GM18861 (cell line): ENCODE measurements at regions not wholly inside any gene's neighbourhood (a gene's known extent, or its start where the extent isn't known, plus 50 kb on each side); places are given as distances from the start of the nearest gene placed in this dataset.
"Not testable (repeated sequence)": the region's sequence is repeated elsewhere in the genome, so short reads cannot be mapped to it uniquely, and the experiment has no call there.

Source experiments
- ATAC-seq: cut with Tn5 transposase; IDR thresholded peaks from one replicate; pipeline ENCODE4 v1.9.1; 2021; ENCODE audit not compliant: unreplicated experiment

DNA sequence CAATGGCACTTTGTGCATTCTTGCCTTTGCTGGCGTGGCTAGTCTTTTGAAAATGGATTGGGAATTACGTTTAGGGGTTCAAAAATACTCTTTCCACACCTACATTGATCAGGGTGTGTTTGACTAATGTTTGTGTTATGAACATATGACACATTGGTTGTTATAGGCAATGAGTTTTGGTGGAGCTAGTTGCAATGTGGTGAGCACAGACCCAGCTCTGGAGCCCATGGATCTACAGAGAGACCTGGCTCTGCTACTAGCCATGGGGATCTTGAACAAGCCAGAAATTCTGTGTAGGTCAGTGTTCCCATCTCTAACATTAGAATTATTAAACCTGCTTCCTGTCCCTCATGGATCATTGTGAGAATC is 222.4 kb upstream of the UBL3 start:
- no peak for ATAC-seq

DNA sequence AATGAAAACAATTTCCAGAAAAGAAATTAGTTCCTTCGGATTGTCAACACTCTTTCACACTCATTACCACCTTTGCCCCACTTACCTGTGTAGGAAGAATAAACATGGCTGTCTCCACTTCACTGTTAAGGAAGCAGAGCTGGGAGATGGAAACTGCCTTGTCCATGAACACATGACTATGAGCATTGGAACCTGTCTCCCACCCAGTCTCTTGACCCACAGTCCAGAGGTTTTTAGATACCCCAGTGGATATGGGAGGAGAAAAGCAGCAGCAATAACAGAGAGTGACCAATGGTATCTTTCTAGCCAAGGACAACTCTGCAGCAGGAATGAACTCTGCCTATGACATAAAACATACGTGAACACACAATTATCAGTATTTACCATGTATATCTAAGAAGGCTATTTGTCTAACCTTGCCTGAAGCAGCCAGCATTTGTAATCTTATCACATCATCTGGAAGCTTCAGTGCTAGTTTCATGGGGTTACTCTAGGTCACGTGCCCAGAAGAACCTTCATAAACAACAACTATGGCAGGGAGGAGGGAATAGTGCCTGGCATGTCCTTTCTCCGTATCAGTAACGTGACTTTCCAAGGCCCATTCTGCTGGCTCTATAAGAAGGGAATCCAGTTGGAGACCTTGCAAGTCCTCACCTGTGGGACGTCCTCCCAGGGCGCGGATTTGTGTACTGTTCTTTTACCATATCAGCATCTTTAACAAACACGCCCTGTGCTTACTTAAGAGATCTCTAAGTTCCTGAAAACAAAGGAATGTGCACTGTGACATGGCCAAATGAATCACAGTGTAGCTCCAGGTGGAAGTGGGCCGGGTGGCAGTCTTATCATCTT is 221.8 kb upstream of the UBL3 start:
- no peak for ATAC-seq

DNA sequence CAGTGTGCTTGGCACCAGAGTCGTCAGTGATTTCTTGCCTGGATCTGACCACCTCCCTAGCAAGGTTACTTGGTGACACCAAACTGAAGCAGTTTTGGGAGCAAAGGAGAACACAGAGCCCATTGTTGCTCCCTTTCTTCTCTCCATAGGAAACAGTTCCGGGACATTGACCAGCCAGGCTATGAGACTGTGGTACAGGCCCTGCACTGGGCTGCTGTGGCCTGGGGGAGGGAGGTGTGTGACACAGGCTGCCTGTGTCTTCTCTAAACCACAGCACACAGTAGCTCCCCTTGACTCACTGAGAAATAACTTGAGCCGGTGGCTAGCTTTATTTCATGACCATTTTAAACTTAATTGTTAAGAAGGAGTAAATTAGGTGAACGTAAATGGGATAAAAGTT is 214.8 kb upstream of the UBL3 start:
- ATAC-seq: no peak

DNA sequence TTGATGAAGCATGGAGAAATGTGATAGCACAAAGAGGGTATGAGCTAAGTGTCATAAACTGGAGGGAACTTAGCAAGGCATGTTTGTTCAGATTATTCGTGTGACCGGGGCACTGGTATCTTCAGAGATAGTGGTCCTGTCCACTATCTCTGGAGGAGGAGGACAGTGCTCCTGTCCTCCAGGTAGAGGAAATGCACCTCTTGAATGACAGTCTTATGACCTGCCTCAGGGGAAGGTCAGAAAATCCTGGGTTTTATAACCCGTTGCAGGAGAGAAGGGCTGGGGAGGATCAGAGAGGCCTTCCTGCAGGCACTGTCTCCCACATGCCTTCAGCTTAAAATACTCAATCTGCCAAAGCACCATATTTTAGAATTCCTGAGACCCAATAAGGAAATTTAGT is 213.5 kb upstream of the UBL3 start:
- no peak for ATAC-seq

DNA sequence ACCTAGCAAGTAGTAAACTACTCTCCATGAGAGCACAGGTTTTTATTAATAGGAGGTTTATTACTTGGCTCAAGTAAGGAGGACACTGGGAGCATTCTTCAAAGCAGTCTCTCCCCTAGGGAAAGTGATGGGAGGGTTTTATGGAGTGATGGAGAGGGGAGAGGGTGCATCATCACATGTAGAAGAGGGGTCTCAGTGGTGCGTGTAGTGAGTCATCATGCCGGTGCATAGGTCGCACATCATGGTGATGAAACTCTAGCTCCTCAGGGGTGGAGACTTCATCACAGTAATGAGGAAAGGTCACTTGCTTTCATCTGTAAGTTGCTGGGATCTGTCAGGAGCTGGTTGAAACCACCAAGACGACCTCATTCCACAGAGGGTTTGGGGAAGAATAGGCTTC is 210.8 kb upstream of the UBL3 start:
- no peak for ATAC-seq

DNA sequence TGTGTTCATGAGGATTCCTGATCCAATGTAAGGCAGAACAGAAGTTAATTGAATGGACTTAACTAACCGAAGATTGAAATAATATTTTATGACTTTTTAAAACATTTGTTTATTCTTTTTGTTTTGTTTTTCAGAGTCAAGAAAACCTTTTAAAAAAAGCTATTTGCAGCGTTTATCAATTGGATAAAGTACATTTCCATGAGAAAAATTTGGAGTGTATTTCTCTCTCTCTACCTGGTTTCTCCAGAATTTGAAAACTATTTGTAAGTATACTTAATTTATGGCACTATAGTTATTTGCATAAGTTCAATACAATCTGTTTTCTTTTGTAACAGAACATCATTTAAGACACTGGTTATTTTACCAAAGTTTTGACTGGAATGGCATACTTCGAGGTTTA is 208.0 kb upstream of the UBL3 start:
- ATAC-seq: no peak

DNA sequence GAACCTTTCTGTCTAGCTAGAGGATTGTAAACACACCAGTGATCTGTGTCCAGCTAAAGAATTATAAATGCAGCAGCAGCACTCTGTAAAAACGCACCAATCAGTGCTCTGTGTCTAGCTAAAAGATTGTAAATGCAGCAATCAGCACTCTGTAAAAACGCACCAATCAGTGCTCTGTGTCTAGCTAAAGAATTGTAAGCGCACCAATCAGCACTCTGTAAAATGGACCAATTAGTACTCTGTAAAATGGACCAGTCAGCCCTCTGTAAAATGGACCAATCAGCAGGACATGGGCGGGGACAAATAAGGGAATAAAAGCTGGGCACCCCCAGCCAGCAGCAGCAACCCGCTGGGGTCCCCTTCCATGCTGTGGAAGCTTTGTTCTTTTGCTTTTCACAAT is 204.1 kb upstream of the UBL3 start:
- ATAC-seq: not testable (repeated sequence)

DNA sequence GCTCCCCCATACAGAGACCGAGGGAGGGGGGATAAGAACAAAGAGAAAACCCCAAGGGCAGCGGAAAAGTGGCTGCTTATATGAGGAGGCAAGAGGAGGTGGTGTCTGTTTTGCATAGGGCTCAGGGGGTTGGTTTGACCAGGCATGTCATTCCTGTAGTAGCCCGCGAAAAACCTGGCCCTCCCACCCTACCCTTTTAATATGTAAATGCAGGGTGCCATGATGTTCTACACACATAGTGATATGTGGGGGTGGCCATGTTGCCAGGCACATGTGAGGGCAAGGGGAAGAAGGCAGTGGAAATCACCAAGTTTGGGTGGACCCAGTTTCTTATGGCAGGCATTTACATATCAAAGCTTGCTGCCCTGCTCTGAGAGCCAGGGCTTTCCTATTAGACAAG is 203.5 kb upstream of the UBL3 start:
- no peak for ATAC-seq

DNA sequence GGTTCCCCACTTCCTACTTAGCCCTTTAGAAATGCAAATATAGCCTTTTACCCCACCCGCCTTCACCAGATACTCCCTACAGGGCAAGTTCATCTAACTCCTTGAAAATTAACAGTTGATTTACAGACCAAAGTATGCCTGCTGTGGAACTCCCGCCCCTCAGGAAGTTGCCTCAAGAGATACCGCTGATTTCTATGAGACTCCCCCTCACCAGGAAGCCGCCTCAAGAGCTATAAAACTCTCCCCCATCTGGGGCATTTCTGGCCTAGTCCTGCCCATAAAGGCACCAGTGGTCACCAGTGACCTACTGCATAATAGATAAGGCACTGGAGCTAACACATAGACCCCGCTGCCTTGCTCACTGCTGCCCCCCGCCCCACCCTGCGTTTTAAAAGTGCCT is 201.7 kb upstream of the UBL3 start:
- ATAC-seq: no peak

DNA sequence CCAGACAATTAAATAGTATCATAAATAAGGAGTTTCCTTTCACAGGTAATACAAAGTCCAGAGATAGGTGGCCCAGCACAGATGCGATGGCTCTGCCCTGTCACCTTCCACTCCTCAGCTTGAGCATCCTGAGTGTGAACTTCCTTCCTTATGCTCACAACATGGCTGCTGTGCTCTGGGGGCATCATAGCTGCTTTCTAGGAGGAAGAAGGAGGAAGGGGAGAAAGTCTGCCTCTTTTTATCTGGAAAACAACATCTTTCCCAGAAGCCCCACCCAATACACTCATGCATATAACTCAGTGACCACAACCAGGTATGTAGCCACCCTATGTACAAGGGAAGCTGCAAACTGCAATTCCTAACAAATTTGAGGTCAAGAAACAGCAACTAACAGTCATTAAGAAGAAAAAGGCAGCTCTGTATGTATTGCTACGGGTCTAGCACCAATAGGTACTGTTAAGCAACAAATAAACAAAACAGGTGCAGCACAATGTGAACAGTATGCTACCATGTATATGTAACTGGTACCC is 201.2 kb upstream of the UBL3 start:
- ATAC-seq: no peak

DNA sequence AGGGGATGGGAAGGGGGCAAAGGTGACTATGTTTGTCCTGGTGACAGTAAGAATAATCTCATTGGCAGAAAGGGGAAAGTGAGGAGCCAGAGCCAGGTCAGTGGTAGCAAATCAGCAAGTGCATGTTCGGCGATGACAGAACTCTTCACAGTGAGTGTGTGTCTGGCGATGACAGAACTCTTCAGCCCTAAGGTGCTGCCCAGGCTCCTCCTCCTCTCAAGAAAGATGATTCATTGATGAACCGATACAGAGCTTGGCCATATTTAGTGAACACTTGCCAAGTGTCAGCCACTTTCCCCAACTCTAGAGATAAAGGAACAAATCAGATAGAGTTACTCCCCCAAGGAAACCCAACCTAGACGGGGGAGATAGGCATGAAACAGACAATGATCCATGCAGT is 199.3 kb upstream of the UBL3 start:
- ATAC-seq: no peak

DNA sequence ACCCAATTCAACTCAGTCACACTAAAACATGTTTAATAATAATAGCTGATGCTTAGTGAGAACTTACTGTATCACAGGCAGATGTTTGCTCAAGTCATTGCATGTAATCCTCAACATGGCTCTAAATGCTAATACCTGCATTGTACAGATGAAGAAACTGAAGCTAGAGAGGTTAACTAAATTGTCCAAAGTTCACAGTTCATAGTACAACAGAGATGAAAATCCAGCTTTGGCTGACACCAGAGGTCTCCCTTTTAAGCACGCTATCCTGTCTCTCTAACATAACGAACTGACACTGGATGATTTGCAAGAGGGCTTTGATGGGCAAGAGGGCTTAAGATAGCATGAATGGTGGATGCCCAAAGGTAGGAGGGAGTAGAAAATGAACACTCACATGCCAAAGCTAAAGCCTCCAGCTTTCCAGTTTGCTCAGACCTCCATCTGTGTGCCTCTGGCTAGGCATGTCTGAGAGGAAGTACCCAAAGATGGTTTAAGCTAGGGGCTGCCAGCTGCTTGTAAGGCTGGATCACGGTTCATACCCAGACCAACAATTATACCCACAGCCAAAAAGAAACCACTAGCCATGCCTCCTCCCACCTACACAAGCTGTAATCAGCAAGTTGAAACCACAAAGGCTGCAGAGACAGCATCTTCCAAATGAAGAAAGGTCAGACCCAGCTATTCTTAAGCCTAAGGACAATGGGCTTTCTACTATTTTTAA is 196.9 kb upstream of the UBL3 start:
- ATAC-seq: no peak

DNA sequence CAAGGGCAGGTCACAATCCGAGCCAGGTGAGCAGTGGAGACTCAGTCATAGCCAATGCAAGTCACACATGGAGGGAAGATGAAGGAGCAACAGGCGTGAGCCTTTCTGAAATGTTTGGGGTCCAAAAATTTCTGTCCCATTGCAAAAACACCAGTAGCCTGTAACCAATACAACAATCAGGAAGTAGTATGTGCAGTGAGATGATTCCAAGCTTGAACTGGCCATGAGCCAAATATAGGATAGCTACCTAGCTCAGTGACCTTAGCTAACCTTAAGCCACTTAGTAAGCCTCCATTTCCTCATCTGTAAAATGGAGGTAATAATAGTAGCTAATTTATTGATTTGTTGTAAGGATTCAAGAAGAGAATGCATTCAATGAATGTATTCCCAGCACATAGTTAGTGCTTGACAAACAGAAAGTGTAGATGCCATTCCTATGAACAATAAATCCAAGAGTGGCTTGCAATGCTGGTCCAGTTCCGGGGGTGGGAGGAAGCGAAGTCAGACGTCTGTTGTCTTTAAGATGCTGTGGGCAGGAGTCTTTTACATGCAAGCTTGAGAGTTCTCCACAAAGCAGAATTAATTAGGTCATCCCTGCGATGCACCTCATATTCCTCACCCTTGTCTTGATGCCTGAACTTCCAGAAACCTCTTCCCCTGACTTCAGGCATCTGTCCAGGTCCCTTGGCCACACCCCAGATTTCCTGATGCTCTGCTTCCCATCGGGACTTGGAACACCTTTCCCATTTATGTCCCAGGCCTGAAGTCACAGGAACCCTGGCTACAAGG is 195.7 kb upstream of the UBL3 start:
- ATAC-seq: no peak

DNA sequence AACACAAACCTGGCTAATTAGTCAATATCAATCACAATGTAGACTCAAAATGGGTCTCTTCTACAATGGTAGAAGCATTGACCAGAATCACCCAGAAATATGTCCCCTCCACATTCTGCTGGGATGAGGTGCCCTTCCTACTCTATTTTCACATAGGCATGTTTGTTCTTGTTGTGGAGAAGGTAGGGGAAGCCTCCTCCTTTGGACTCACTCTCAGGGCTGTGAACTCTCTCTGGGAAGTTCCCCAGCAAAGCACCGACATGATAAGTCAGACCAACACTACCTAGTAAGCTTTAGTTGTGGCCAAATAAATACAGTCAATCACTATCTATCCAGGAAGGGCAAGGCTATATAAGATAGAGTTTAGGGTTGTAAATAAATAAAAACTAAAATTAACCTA is 194.5 kb upstream of the UBL3 start:
- ATAC-seq: no peak

DNA sequence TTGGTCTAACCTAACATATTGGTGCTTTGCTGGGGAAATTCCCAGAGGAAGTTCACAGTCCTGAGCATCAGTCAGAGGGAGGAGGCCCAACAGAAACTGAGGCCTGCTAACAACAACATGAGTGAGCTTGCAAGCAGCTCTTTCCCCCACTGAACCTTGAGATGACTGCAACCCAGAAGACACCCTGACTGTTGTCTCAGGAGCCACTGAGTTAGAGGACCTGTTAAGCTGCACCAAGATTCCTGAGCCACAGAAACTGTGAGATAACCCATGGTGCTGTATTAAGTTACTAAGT is 193.2 kb upstream of the UBL3 start:
- no peak for ATAC-seq

DNA sequence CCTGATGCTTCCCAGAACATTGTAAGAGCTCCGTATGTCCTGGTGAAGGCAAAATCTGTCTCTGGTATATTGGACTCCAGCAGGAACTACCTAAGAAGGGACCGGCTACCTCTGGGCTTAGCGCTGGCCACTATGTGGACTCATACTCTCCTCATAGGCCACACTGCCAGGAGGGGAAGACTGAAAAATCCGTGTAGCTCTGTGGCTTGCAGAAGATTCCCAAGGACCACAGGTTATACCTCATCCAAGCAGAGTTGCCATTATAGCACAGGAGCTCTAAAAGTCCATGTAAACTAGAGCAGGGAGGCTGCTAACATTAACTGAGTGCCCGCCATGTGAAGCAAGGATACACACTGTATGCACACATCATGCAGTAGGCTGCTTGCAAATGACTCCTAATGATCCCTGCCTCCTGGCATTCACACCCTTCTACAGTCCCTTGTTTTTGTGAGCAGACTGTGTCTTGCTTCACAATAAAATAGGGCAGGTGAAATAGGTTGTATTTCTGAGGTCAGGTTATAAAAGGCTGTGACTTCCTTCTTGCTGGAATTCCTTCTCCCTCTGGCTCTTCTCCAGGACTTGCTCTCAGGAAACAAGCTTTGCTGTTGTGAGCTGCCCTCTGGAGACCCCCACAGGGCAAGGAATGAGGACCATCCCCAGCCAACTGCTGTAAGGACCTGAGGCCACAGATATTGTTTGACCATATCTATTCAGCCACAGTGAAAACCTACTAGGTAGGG is 192.6 kb upstream of the UBL3 start:
- no peak for ATAC-seq

DNA sequence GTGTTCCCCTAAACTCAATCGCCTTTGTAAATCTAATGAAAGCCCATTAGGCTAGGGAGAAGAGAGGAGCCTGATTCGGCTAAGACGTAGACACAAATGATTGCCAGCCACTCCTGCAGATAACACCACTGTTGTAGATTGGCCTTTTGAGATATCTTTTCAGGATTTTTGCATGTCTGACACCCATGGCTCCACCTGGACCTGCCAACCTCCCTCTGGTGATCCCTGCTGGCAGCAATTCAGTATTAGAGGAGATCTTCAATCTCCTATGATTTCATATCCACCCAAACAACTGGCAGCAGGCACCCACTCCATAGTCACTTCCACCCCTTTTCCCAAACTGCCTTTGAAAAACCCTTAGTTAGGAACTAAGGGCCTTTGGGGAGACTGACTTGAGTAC is 191.9 kb upstream of the UBL3 start:
- no peak for ATAC-seq

DNA sequence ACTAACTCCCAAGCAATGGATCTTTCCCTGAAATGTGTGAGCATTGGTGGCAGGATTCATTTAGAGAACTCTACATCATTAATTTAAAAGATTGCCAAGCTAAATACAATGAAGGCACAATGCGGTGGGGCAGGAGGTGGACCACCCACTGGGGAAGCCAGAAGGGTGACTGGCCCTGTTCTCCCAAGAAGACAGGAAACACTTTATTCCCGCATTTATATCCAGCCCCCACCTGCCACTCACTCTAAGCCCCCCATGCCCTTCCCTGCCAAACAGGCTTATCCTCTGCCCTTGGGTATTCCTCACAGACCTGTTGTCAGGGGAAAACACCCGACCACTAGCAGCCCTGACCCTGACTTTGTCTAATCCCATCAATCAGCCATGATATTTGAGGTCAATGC is 189.1 kb upstream of the UBL3 start:
- no peak for ATAC-seq

DNA sequence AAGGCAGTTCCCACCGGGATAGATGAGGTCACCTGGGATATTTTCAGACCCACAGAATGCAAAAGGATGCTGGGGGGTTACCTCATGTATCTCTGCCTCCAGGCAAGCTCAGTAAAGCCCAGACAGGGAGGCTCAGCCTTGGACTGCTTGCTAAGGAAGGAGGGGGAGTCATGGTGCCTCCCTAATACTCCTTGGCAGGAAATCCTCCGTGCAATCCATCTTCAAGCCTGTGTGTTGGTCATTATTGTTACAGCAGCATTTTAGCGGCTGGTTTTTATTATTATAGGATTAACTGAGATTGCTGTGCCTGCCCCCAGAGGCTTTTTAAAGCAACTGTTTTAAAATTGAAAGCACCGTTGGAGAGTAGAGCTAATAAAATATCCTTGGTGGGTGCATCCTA is 188.5 kb upstream of the UBL3 start:
- ATAC-seq: no peak

DNA sequence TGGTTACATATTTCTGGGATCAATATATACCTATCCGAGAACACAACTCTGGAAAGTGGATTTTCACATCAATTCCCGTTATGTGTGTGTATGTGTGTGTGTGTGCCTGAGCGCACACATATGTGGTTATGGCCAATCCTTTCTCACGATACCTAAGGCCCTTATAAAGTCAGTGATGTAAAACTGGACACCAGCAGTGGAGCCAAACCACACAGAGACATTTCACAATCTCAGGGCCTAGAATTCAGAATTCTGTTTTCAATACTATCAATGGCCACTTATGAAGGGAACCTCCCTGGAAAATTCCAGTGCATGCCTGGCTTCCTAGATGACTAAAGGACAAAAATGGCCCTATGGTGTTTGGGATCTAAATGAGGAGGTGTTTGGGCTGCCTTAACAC is 187.3 kb upstream of the UBL3 start:
- no peak for ATAC-seq

DNA sequence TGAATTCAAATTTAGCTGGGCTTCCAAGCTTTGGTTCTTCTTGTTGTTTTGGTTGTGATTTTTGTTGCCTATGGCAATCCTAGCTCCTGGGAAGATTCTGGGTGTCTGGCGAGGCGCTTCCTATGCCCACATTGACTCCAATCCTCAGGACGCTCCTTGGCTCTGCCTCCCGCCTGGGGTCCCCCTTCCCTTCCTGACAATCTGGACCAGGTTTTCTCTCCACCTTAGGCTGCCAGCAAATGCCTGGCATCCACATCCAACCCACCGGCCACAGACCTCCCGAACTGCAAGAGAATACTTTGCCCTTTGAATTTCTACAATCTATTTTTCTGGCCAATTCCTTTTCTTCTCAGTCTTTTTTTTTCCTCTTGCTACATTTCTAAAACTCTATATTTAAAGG is 186.9 kb upstream of the UBL3 start:
- ATAC-seq: no peak
